HG03097 (cell line): ENCODE measurements at regions not wholly inside any gene's neighbourhood (a gene's known extent, or its start where the extent isn't known, plus 50 kb on each side); places are given as distances from the start of the nearest gene placed in this dataset.

ENCODE experiments used
- ATAC-seq: cut with Tn5 transposase; IDR thresholded peaks from one replicate; pipeline ENCODE4 v1.9.1; 2021; ENCODE audit not compliant: unreplicated experiment, low FRiP score

DNA sequence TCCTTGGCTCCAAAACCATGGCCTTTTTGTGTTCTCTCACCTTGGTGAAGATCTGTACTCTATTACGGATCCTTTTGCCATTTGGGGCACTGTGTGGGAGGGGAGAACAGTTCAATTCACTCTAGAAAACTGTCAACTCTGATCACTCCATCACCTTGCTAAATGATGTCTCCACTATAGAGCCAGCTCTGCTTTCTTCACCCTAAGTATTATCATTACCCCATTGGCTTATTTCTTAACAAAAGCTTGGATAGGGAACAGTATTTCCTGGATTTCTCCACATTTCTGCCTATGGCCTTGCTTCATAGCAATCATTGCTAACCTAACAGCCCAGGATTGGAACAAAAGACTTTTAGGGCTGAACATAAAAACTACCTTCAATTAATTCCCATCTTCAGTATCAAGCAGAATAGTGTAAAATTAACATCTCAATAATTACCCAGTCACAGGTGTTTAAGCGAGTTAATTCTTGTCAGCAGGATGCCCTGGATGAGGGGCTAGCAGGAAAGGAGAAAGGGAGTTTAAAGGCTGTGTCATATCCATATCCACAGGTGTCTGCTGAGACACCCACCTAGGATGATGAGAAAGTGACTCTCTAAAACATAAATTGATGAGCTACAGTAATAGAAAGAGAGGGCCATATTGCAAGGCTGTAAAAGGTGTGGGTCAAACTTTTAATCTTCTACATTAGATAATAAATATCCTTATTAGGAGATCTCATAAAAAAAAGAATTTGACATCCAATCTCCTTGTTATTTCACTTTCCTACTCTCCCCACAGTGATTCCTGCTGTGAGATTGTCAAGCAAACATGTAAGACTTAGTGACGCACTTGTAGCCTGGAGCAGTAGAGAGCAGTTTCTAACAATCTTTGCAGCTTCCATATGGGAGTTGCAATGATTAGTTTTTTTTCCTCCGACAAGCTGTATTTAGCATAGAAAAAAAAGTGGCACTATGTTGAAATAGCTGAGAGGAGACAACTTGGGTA, 589.5 kb upstream of the NXPH2 start:
- ATAC-seq, result no peak

DNA sequence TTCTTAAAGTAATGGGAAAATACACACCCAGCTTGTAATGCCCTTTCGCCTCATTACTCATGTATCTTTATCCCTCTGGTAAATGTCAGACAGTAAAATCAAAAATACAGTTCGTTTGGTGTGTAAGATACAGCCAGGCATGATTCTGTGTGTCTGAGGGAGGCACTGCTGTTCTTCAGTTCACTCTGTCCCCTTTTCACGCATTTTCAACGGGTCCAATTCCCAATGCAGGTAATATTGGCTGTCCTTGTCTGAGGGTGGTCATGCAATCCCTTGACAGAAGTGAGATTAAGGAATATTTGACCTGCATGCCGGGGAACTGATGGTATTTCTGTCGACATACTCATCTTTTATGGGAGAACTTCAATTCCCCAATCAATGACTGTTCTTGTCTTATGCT, 587.2 kb upstream of the NXPH2 start:
- no peak for ATAC-seq

DNA sequence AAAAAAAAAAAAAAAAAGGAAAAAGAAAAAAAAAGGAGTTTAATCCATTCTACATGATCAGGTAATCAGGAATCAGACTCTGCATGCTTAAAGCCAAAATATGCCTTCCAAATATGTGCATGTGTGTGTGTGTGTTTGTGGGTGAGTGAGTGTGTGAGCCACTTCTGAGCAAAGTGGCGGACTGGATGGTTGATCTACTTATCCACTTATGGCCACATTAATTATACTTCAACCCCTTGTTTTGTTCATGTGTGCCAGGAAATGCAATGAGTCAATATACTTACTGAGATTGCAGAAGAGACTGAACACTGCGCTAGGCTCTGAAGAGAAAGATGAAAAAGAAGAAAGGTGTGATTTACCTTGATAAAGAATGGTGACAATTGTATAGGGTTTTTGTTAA, 586.5 kb upstream of the NXPH2 start:
- no peak for ATAC-seq

DNA sequence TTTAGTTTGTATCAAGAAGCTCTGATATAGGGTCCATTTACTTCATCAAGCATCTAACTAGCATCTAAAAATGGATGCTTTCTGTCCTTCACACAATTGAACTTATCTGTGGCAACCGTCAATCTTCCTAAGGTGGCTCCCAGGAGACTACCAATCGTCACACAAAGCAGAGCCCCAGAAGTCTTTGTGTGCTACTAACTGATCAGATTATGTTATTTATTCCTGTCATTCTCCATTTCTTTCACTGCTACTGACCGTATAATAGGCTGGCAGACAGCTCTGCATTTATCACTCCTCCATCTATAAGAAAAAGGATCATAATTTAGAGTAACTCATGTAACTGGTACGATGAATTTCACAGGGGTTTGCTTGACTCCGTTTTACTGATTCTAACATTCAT, 585.0 kb upstream of the NXPH2 start:
- ATAC-seq, result no peak

DNA sequence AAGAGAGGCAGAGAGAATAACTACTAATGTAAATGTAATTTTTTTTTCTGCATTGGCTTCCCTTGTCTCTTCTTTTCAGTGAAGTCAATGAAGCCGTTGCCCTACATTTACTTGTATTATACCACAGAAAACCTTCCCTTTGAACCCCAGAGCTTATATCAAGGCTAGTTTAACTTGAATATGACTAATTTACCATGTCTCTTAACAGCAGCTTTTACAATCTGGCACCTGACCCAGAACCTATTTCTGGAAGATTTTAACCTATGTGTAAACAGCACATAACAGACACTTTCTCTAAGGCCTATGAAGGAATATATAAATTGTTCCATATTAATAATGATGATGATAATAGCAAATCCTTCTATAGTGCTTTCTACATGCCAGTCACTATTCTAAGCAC, 580.5 kb upstream of the NXPH2 start:
- no peak for ATAC-seq

DNA sequence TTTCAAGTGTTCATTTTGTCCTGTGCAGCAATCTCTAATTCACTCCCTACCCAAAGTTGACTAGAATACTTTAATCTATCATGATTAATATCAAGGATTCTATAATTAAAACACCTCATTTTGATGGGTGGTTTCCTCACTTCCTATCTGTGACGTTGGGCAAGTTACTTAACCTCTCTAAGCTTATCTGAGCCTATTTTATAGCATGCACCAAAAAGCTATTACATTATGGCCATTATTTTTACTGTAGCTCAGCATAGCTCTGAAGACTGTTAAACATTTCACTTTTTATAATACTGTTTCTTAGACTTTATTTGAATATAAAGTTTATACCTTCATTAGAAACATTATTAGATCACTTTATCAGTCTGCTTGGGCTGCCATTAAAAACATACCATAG, 579.6 kb upstream of the NXPH2 start:
- no peak for ATAC-seq

DNA sequence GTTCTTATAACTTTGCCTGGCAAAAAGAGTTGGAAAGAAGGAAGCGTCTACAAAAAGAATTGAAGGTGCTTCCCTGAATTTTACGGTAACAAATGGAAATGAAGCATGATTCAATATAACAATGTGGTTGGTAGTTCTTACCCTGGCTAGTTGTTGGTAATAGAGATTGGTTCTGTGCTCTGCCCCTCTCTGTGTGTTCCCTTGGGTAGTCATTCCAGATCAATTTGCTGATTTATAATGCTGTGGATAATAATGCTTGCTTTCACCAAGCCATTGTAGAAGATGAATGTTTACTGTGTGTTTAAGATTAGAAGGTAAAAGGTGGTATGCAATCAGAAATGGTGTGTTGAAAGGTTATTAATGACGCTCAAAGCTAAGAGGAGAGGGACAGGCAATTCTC, 577.8 kb upstream of the NXPH2 start:
- no peak for ATAC-seq

DNA sequence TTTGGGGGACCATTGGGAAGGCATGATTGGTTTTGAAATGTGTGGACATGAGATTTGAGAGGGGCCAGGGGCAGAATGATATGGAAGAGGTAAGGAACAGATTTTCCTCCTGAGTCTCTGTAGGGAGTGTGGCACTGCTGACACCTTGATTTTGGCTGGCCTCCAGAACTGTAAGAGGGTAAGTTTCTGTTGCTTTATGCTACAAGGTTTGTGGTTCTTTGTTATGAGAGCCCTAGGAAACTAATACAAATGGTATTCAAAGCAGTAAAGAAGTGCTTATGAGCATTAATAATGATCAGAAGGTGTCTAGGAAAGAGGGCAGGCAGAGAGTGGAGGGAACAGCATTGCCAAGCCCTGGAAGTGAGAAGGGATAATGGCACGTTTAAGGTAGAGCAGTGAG, 574.3 kb upstream of the NXPH2 start:
- ATAC-seq, result no peak

DNA sequence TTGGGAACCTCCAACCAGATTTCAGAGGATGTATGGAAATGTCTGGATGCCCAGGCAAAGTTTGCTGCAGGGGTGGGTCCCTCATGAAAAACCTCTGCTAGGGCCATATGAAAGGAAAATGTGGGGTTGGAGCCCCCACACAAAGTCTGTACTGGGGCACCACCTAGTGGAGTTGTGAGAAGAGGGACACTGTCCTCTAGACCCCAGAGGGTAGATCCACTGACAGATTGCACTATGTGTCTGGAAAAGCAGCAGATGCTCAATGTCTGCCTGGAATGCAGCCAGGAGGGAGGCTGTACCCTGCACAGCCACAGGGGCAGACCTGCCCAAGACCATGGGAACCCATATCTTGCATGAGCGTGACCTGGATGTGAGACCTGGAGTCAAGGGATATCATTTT, 573.7 kb upstream of the NXPH2 start:
- no peak for ATAC-seq

DNA sequence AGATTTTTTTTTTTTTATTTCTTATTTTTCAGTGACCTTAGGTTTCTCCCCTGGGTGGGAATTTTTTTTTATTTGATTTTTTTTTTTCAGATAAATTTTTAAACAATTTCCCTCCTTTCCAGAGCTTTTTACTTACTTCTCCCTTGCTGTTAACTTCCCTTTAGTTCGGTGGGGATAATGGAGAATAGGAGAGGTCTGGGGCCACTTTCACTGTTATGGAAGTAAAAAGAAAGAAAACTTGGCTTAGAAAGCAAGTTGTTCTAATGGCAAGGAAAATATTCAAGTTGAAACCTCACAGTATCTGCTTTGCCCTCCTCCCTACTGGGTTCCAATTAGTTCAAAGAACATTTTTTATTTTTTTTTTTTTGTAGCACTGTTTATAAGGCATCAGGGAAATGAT, 537.1 kb upstream of the NXPH2 start:
- ATAC-seq, result no peak

DNA sequence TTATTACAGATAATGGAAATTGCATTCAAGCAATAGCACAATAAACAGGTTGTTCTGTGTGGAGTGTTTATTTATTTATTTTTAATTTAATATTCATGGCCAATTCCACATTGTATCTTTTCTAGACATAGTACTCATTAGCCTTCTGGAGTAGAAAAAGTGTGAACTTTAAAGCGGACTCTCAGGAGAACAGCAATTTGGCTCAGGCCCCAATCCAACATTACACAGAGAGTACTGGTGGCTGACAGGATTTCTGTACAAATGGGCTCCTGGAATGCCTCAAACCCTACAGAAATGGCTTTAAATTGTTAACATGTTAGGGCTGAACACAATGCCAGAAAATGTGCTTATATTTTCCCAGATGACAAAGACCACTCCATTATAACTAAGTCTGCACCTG, 533.9 kb upstream of the NXPH2 start:
- no peak for ATAC-seq

DNA sequence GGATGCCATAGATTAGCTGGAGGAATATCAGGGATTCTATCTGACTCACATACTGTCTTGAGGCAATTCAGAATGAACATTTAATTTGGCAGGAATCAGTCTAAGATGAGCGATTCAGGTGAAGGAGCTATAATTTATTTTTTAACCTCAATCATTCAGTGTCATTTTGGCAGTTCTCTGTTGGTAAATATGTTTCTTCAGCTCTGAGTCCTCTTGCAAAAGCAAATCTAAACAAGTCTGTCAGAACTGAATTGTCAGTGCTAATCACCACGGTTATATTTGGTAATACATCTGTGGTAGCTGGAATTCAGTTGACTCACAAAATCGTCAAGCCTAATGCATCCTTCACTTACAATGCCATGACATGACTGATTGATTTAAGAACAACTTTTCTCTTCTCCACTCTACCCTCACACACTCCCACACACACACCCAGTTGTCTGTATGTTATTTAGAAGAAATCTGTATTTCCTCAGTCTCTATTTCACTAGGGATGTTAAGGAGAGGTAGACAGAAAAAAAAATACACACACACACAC, 516.6 kb upstream of the NXPH2 start:
- no peak for ATAC-seq

DNA sequence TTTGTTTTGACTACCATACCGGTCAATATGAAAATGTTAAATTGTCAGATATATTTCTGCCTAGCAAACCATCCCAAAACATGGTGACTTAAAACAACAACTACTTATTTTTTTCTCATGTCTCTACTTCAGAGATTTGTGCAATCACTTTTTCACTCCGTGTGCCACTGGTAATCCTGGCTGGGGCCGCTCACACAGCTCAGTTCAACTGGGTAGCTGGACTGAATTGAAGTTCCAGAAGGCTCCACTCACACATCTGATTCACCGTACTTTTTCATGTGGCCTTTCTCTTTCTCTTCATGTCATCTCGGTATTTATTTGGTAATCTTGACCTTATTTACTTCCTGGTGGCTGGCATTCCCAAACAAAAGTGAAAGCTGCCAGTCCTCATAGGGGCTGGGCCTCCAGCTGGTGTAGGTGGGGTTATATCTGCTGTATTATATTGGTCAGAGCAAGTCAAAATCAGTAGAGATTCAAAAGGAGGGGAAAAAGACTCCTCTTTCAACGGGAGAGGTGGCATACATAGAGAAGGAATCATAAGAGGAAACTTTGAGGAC, 513.9 kb upstream of the NXPH2 start:
- no peak for ATAC-seq

DNA sequence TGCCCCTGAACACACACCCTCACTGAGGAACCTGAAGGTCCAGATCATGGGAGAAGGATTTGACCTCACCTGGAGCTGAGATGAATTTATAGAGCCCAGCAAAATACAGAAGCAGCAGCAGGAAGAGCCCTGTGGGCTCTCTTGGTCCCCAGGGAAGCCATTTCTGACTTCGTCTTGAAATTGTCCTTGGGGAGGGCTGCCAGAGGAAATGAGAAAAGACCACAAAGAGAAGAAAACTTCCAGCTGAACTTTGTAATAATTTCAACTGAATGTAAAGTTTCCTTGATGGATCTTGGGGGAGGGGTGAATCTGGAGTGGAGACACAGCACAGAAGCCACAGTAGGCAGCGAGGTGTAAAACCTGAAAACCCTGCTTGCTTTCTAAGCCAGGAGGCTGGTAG, 500.9 kb upstream of the NXPH2 start:
- ATAC-seq, result no peak

DNA sequence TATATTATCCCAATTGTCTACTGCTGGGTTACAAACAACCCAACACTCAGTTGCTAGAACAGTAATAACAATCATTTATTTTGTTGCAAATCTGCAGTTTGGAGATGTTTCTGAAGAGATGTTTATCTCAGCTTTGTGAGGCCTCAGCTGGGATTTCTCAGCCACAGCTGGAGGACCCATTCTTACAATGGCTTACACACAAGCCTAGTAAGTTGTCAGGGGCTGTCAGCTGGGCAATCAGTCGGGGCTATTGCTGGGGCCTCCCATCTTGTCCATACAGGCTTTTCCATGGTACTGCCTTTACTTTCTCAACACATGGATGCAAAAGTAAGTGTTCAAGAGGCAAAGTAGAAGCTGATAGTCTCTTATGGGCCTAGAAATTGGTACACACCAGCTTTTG, 491.7 kb upstream of the NXPH2 start:
- no peak for ATAC-seq

DNA sequence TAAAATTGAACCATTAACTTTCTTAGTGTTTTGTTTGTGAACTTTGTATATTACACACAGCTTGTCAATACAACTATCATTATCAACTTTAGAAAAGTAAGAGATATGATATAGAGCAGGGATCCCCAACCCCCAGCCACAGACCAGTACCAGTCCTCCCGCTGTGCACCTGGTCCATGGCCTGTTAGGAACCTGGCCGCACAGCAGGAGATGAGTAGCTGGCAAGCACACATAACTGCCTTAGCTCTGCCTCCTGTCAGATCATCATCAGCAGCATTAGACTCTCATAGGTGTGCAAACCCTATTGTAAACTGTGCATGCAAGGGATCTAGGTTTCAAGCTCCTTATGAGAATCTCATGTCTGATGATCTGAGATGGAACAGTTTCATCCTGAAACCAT, 491.0 kb upstream of the NXPH2 start:
- ATAC-seq, result no peak

DNA sequence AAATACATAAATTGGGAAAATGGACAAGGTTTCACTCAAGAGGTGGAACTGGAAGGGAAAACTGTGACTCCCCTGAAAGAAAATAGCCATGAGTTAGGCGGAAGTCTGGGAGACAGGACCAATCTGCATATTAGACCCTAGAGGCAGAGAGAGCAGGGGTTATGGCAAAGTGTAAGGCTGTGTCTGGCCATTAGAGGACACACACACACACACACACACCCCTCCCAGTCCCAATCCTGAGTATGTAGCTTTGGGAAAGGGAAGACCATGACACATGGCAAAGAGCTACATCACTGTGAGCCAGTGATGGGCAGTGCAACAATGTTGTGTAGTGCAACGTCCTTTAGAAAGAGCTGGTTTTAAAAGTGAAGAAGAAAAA, 479.9 kb upstream of the NXPH2 start:
- no peak for ATAC-seq

DNA sequence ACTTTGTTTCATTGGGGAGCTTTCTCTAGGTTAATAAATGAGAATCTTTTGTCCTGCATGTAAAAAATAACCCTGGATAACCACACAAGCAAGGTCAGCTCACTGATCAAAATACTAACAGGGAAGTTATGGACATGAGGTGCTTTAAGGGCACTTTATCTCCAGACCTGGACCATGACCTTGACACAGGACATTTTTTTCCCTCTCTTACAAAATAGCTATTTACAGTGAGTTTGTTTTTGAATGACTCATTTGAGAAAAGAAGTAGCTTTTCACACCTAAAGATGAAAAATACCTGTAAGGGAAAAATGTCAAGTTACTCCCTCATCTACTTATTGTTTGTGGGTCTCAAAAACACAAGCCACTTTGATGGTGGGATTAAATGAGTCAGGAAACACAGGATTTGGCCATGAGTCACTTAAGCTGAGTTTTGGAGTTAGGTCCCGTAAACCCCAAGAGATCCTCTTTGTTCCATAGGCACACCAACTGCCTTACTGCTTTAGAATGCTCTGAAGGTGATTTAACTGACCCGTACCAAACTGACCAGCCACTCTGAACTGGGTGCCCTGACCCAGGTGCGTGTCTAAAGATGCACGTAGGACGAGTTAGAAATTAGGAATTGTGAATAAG, 479.3 kb upstream of the NXPH2 start:
- ATAC-seq, result no peak

DNA sequence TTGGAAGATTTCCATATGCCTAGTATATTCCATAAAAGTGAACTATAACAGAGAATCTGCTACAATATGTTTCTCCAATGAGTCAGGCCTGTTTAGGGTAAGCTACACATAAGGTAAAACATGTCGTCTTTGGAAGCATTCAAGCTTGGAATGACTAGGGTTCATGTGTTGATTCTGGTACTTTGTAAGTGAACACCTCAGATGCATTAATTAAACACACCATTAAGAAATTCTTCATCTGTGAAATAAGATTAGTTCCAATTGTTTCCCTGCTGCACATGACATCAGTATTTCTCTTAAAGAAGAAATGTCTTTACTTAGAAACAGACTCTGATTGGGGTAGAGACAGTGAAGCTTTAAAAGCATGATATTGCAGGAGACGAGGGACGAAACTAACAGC, 461.1 kb upstream of the NXPH2 start:
- no peak for ATAC-seq

DNA sequence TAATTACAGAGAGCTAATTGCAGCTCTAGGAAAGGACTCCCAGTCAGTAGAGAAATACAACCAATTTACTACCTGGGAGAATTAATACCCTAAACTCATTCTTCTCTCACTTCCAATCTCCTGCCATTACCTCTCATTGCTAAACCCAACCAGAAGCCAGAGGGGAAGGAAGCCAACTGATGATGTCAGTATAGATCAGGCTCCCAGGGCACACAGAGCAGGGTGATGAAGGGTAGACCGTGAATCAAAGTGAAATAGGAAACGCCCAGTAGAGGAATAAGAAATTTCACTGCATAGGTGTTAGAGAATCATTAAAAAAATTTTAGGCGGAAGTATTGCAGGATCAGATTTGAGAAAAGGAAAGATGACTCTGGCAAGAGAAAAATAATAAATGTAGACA, 456.8 kb upstream of the NXPH2 start:
- no peak for ATAC-seq

DNA sequence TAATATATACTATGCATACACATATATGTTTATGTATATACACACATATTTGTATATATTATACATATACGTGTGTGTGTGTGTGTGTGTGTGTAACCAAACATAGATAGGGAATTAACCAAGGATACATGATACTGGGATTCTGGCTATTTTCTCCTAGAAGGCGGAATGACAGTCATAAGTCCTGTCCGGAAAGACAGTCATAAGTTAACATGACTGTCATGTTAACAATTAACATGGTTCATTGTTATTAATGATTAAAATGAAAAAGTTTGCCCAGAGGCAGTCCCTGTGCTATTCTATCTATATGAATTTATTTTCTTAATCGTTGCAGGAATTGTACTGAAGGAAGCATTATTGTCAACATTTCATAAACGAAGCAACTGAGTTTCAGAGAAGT, 450.7 kb upstream of the NXPH2 start:
- no peak for ATAC-seq

DNA sequence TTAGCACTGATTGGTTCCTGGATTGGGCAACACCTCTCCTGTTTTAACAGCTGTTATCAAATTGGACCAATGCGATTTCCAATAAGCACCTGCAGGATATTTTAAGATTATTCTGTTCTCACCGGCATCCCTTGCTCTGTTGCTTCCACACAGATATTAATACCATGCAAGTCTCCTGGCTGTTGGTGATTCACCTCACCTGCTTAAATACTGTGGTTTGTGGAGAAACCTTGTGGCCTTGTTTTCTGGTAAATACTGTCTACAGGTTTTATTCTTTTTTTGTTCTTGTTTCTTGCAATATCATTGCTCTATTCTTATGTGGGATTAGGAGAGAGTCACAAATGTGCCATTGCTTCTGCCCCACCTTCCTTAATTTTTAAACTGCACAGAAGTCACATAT, 448.1 kb upstream of the NXPH2 start:
- no peak for ATAC-seq
